ENCODE measurements at regions not wholly inside any gene's neighbourhood (a gene's known extent, or its start where the extent isn't known, plus 50 kb on each side); places are given as distances from the start of the nearest gene placed in this dataset.

DNA sequence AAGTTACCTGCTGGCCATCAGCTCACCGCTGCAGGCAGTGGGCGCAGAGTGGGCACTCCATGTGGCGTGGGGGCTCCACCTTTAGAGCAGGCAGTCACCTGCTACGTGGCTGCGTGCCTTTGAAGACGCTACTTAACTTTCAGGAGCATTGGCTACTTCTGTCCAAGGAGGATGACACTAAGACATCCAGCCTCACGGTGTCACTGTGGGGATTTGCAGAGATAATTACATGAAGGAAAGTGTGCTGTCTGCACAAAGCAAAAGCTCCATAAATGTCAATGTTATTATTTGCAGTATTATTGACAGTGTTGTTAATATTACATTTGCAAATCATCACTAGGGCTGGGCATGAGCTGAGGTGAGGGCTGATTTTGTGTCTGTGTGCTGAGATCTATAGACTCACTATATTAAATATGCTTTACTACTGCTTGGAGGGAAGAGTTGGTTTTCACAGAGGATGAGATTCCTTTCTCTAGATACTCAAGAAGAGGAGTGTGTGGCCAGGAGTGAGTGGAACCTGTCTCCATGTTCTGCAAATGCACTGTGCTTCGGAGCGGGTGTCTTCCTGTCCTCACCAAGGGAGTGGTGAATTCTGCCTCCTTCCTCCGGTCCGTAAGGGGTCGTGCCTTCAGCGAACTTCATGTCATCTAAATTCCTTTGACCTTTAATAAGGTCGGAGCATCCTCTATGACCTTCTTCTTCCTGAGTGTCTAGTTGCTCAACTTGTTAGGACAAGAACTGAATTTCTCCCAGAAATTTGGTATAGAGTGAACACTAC is 165.8 kb upstream of the SYNDIG1 start:
- DNase-seq (ENCODE audit: low spot score), result no peak
- in situ Hi-C loops (cut with MboI; ENCODE audit: low sequenced_read_pairs, unreplicated experiment), result no loop called here
- TF ChIP-seq, protein P1, sequence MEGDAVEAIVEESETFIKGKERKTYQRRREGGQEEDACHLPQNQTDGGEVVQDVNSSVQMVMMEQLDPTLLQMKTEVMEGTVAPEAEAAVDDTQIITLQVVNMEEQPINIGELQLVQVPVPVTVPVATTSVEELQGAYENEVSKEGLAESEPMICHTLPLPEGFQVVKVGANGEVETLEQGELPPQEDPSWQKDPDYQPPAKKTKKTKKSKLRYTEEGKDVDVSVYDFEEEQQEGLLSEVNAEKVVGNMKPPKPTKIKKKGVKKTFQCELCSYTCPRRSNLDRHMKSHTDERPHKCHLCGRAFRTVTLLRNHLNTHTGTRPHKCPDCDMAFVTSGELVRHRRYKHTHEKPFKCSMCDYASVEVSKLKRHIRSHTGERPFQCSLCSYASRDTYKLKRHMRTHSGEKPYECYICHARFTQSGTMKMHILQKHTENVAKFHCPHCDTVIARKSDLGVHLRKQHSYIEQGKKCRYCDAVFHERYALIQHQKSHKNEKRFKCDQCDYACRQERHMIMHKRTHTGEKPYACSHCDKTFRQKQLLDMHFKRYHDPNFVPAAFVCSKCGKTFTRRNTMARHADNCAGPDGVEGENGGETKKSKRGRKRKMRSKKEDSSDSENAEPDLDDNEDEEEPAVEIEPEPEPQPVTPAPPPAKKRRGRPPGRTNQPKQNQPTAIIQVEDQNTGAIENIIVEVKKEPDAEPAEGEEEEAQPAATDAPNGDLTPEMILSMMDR (IDR thresholded peaks at IDR 0.05; ENCODE audit: borderline replicate concordance, control extremely low read depth, extremely low read depth, insufficient read depth, missing control alignments), result no peak

GRCh38 chr20:24297993-24298392 is 171.4 kb upstream of the SYNDIG1 start:
- in situ Hi-C loops (cut with MboI; ENCODE audit: low sequenced_read_pairs, unreplicated experiment), result no loop called here
- TF ChIP-seq, protein P1 (IDR thresholded peaks at IDR 0.05; ENCODE audit: borderline replicate concordance, control extremely low read depth, extremely low read depth, insufficient read depth, missing control alignments), result no peak
- no peak for DNase-seq (ENCODE audit: low spot score)

DNA sequence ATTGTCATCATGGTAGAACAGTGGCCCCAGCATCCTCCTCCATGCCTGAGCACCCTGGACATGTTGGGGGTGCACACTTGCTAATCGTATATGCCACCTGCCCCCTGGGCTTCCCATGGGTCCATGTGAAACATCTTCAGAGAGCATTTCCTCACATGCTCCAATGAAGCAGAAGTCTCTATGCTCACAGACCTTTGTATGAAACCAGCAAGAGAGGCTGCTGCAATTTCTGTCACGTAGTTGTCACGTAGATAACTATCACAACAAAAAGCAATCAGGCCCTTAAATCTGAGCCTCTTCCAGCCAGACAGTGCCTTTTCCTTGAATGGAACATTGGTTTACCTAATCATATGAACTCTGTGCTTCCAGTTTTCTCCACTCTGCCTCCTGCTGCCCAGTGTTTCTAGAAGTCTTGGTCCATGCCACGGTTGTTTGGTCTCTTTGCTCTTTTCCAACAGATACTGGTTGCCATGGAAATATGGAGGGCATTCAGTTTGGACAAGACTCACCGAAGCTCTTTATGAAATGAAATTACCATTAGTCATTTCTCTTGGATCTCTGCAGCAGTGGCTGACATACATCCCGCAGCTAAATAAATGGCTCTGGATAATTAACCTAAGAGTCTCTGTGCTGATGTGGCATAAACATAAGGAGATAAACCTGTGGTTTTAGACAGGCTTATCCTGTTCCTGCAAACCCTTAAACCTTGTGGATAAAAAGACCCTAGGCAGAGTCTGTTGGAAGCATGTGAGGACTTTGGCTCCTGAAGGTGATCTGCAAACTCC is 172.8 kb upstream of the SYNDIG1 start:
- in situ Hi-C loops (cut with MboI; ENCODE audit: low sequenced_read_pairs, unreplicated experiment), result no loop called here
- TF ChIP-seq, protein P1 (IDR thresholded peaks at IDR 0.05; ENCODE audit: borderline replicate concordance, control extremely low read depth, extremely low read depth, insufficient read depth, missing control alignments), result no peak
- no peak for DNase-seq (ENCODE audit: low spot score)

- no peak for DNase-seq (ENCODE audit: low spot score)
These were observed 178.4 kb upstream of the SYNDIG1 start for GRCh38 chr20:24291014-24291413.

DNA sequence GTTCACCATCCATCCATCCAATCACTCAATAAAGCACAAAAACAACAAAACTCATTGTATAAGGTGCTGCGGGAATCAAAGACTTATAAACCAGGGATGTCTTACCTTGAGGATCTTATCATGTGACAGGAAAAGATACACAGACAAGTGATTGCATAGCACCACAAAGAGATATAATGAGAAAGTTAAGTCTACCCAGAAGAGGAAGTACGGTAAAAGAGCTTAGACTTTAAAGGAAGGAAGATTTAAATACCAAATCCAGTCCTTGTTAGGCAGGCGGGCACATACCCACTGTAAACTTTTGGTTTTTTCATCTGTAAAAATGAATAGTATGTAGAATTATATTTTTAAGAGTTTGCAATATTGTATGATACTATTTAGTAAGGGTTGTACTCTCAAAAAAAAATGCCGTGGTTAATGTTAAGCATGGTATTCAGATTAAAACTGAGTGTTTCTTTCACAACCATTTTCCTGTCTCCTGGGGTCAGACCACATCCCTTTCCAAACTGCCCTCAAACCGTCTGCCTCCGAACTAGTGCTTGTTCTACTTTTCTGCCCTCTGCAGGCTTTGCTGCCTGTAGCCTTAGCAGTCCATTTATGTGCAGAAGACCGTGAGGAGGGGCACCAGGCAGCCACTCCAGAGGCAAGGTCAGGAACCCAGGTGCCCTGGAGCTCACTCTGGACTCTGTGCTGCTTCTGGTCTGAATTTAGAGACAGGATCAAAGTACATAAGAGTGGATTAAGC is 179.5 kb upstream of the SYNDIG1 start:
- DNase-seq (ENCODE audit: low spot score), result no peak
- TF ChIP-seq, protein P1 (IDR thresholded peaks at IDR 0.05; ENCODE audit: borderline replicate concordance, control extremely low read depth, extremely low read depth, insufficient read depth, missing control alignments), result no peak
- in situ Hi-C loops (cut with MboI; ENCODE audit: low sequenced_read_pairs, unreplicated experiment), result no loop called here

More at GRCh38 chr20:24291014-24291413, 178.4 kb upstream of the SYNDIG1 start:
- in situ Hi-C loops (cut with MboI; ENCODE audit: low sequenced_read_pairs, unreplicated experiment), result no loop called here
- TF ChIP-seq, protein P1 (IDR thresholded peaks at IDR 0.05; ENCODE audit: borderline replicate concordance, control extremely low read depth, extremely low read depth, insufficient read depth, missing control alignments), result no peak

- in situ Hi-C loops (cut with MboI; ENCODE audit: low sequenced_read_pairs, unreplicated experiment), result no loop called here
- no peak for DNase-seq (ENCODE audit: low spot score)
- TF ChIP-seq, protein P1 (IDR thresholded peaks at IDR 0.05; ENCODE audit: borderline replicate concordance, control extremely low read depth, extremely low read depth, insufficient read depth, missing control alignments), result no peak
These were observed 186.2 kb upstream of the SYNDIG1 start for GRCh38 chr20:24283186-24283585.

Data from GM13976 (cell line).